HG03135 (cell line): ENCODE measurements at regions not wholly inside any gene's neighbourhood (a gene's known extent, or its start where the extent isn't known, plus 50 kb on each side); places are given as distances from the start of the nearest gene placed in this dataset.
"Not testable (repeated sequence)": the region's sequence is repeated elsewhere in the genome, so short reads cannot be mapped to it uniquely, and the experiment has no call there.

Experiments
- ATAC-seq: cut with Tn5 transposase; IDR thresholded peaks from one replicate; pipeline ENCODE4 v1.9.1; 2021; ENCODE audit warnings: mild to moderate bottlenecking, moderate library complexity; ENCODE audit not compliant: unreplicated experiment

DNA sequence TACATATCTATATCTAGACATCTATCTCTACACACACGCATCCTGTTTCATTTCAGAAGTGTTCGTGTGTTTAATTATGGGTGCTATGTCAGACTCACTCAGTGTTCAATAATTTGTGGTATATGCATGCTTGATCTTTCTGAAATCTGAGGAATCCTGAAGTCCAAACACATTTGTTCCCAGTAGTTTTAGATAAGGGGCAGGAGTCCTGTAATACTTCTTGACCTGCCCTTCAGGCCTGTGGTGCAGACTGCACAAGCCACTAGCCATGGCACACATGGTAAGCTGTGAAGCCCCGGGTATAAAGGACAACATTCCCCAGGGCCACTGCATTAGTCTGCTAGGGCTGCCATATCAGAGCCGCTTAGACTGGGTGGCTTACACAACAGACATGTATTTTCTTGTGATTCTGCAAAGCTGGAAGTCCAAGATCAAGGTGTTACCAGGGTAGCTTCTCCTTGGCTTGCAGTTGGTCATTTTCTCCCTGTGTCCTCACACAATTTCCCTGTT, 267.2 kb downstream of the RHOU start:
- ATAC-seq: no peak

DNA sequence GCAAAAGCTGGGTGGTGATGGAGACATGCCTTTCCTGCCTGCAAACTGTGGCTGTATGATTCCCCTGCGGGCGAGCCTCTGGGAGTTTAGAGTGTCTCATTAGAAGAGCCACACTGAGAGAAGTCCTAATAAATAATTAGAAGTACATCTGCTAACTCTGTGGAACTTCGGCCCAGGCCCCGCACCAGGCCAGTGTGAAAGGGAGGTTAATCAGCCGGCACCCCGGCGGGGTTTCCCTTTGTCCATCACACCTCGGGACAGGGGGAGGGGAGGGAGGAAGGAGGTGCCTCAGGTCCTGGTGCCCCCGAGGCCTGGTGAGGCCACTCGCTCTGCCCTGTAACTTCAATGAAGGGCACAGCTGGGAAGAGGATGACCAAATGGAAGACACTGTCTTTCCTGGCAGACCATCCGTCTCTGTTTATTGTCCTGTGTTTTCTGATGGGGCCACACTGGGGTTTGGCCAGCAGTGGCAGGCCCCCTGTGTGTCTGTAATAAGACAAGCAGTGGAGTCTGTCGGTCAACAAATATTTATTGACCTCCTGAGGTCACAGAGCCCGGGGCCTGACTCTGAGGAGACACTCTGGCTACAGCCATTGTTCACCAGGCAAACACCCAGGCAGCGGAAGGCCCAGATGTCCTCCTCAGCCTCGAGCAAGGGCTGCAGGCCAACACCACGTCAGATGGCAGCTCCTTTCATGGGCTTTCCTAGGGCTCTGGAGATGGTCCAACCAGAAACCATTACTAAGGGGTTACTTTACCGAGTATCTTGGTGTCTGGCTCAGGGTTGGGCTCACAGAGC, 267.5 kb upstream of the RAB4A start:
- no peak for ATAC-seq

DNA sequence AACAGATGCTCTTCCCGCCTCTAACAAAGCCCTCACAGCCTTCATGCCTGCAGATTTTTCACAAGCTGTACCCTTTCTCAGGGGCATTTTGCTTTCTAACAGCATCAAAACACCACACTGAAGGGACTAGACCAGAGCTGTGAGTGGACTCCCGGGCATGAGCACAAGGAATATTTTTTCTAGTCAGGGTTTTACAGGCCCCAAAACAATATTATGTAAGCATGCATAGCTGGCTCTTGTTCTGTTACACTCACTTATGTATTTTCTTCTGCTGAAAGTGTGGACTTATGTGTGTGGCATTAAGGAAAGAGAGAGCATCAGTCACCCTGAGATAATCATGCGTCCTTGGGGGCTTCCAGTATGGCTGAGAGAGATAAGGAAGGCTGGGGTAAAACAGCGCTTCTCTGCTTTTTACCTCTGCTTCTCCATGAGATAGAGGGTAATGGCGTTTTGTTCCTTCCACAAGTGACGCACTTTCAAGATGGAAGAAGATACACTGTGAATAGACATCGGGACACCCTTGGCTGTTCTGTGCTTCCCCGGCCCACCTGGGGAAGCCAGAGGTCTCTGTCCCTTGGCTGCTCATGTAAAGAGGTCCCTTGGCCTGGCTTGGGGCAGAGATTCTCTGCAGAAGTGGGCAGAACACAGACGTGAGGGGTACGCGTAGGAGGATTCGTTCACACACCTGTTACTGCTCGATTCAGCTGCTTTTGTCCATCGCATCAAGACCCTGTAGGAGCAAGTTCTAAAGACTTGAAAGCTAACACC, 266.7 kb upstream of the RAB4A start:
- no peak for ATAC-seq

DNA sequence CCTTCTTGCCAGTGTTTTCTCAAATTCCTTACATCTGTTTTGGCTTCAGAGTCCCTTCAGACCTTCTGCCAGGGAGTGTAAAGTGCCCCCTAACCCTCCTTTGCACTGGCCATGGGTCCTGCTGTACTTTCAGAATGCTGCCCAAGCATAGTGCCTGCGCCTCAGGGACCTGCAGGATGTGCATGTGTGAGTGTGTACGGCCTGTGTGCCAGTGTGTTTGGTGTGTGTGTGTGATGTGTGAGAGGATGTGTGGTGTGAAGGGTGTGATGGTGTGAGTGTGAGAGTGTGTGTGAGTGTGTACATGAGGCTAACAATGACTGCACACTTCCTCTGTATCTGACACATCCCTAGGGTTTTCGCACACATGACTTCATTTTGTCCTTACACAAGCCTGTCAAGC, 265.8 kb upstream of the RAB4A start:
- no peak for ATAC-seq

DNA sequence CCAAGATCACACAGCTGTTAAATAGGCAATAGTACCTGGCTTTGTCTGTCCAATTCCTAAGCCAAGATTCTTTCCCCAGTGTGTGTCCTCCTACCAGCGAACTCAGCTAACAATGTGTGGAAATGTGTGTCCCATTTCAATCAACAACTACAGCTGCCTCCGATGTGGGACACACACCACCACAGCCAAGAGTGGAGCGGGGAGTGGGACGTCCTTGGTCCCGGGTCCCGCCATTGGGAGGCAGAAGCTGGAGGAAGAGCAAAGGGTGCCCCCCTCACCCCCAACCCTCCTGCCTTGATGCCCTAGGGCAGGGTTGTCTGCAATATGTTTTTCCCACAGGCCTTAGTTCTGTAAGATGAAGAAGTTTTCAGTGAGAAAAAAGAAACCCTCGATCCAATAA, 265.4 kb upstream of the RAB4A start:
- ATAC-seq: no peak

DNA sequence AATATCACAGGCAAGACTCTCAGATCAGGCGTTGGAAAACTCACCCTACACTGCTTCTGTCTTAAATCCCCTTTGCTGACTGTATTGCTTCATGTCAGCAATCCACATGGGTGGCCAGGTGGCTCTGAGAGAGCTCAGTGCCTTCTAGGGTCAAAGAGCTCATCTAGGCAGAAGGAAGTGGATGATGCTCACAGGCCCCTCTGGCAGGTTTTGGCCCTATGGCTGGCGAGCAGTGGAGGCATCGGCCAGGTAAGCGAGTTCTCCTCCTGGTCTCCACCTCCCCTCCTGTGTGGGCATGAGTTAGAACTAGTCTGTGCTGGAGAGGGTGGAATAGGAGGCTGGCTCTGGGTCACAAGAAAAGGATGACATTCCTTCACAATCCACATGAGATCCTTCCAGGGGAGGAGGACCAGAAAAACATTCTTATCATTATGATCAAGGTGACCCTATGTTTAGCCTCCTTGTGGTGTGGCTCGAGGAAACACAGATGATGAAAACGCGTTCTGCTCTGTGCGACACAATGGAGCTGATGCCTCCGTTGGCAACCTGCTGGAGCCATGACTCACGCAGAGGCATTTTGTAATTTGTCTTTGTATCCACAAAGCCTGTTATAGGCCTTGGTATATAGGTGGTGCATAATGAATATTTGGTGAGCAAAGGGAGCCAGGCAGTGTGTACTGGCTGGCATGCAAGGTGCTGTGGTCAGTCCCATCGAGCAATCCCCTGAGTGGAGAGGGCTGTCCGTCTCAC, 264.6 kb upstream of the RAB4A start:
- ATAC-seq: no peak

DNA sequence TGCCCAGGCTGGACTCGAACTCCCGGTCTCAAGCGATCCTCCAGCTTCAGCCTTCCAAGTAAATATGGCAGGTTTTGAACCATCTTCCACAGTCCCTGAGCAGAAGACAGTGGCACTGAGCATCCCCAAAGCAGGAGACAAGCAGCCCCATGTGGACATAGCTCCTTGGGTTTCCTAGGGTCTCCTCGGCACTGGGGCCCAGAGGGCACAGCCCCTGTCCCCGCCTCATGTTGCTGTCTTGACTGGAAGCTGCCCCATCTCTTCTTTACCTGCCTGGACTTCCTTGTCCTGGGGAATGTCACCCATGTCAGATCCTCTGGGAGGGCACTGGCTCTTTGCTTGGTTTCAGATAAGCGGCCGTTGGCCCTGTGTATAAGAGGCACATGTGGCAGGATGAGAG, 263.7 kb upstream of the RAB4A start:
- no peak for ATAC-seq

DNA sequence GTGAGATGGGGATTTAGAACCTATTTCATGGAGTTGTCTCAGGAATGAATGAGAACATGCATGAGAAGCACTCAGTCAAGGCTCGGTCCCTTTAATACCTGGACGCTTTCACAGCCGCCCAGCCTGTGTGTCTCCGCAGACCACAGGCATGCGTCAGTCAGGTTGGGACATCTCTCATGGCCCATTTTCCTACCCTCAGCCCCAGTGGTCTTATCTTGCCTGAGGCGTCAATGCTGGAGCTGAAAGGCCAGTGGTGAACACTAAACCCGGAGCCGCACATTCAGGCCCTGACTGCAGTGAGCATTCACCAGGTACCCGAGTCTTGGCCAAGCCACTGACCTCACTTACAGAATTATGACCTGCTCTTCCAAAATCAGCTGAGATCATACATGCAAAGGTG, 263.2 kb upstream of the RAB4A start:
- no peak for ATAC-seq

DNA sequence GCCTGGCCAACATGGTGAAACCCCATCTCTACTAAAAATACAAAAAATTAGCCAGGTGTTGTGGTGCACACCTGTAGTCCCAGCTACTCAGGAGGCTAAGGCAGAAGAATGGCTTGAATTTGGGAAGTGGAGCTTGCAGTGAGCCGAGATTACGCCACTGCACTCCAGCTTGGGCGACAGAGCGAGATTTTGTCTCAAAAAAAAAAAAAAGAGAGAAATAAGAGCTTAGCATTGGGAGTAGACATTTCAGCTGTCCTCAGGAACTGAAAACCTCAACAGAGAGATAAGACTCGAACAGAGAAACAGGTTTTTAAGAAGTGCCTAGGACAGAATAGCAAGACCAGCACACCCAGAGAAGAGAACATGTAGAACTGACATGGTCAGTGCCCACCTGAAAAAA, 262.6 kb upstream of the RAB4A start:
- ATAC-seq: not testable (repeated sequence)

DNA sequence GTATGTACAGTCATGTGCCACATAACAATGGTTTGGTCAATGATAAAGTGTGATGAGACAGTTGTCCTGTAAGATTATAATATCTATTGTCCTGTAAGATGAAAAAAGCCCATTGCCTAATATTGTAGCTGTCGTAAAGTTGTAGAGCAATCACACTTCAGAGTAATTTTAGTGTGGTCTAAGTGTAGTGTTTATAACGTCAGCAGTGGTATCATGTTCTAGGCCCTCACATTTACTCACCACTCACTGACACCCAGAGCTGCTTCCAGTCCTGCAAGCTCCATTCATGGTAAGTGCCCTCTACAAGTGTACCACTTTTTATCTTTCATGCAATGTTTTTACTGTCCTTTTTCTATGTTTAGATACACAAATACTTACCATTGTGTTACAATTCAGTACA, 259.9 kb upstream of the RAB4A start:
- no peak for ATAC-seq

DNA sequence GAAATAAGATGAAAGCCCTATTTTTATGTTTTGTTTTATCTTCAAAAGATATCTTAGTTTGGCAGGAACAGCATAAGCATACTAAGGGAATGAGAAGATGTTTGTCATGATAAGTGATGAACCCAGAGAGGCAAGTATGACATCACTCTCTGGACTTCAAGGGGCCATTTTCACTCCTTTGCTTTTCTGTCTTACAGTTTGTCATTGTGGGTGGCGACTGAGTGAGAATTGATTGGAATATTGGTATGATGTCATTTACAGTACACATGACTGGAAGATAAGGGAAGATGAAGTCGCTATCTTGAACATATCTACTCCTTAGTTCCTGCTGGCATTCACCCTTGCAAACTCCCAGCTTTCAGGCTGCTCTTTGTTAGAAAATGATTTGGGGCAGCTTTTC, 258.1 kb upstream of the RAB4A start:
- no peak for ATAC-seq

DNA sequence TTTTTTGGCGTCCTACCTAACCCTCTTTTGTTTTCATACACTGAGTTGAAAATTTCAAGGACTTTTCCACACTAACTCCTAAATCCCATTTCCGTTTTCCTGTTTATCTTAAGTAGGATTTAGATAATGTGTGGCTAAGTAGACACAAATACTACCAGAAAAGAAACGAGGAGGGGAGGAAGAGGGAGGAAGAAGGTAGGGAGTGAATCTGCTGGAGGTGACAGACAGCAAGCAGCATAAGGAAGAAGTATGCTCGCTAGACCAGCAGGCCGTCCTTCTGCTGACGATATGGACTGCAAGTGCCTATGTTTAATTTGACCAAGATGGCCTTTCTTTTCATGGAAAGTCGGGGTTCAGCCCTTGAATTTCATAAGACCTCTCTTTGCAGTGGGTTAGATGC, 256.9 kb upstream of the RAB4A start:
- no peak for ATAC-seq

DNA sequence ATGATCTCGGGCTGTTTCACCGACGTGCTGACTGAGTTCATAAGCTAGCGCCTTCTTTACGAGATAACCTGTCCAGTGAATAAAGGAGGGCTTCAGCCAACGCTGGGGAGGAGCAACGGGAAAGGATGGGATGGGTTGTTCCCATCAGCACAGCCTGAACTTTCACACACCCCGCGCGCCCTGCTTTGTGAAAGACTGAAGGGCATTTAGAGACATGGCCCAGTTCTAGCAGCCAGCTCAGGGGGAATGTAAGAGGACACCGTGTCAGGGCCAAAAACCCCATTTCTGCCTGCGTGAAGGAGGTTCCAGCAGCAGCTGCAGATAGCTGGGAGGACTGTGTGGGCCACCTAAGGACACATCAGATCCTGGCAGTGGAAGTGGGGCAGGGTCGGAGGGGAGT, 255.1 kb upstream of the RAB4A start:
- ATAC-seq: no peak

DNA sequence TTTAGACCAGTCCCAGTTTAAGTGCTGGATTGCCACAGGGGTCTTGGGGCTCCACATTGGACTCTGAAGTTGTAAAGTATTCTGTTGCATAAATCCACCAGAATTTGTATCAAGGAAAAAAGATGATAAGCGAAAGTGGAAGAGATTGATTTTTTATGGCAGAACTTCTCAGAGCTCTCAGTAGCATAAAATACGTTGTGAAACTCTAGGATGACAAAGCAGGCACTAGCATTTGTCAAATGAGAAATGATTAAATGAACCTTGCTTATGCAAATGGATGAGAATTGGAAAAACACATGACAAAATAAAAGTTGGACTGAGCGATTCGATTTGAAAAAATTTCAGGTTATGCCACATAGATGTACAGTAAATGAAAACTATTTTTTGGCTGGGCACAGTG, 253.8 kb upstream of the RAB4A start:
- no peak for ATAC-seq

DNA sequence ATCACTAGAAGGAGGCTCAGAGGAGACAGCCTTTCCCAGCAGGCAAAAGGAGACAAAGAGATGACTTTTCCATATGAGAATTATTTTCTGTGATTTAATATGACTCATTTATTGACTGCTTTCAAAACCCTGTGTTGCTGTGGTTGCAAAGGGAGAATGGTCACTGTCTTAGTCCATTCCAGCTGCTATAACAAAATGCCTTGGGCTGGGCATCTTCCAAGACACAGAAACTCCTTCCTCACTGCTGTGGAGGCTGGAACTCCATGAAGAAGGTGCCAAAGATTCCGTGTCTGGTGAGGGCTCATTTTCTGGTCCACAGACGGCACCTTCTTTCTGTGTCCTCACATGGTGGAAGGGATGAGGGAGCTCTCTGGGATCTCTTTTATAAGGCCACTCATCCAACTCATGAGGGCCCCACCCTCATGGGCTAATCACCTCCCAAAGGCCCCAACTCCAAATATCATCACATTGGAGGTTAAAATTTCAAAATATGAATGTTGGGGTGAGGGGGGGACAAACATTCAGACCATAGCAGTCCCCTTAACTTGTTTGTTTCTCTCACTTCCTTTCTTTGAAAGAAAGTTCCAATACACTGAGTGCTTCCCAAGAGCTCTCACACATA, 252.1 kb upstream of the RAB4A start:
- no peak for ATAC-seq

DNA sequence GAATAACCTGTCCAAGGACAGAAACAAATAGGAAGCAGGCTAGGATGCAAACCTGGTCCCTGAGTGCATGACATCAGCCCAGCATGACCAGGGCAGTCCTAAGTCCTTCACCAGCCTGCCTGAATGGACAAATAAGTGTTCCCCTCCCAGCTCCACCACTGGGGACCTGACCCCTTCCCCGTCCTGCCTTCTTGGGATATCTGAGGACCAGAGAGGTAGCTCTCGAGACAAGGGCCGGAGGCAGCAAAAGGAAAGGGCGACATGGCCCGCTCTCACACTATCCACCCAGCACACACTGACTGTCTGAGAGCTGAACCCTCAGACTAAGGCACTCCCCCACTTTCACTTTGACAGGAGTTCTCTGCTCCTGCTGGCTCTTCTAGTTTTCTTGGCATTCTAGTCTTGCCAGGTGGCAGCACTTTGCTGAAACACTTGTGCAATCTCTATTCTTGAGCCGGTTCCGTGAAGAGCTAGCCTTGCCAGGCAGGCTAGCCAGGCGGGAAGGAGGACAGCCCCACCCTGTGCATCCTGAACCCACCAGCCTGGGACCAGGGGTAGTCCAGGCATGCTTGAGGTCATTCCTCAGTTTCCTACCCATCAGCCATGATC, 251.1 kb upstream of the RAB4A start:
- ATAC-seq: no peak

DNA sequence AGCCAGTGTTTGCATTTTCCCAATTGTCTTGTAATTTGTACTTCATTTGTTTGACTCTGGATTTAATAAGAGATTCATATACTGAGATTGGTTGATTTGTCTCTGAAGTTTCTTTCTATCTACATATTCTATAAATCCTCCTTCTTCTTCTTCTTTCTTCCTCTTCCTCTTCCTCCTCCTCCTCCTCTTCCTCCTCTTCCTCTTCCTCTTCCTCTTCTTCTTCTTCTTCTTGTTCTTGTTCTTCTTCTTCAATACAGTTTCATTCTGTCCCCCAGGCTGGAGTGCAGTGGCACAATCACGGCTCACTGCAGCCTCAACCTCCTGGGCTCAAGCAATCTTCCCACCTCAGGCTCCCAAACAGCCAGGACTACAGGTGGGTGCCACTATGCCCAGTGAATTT, 249.9 kb upstream of the RAB4A start:
- not testable (repeated sequence) for ATAC-seq

DNA sequence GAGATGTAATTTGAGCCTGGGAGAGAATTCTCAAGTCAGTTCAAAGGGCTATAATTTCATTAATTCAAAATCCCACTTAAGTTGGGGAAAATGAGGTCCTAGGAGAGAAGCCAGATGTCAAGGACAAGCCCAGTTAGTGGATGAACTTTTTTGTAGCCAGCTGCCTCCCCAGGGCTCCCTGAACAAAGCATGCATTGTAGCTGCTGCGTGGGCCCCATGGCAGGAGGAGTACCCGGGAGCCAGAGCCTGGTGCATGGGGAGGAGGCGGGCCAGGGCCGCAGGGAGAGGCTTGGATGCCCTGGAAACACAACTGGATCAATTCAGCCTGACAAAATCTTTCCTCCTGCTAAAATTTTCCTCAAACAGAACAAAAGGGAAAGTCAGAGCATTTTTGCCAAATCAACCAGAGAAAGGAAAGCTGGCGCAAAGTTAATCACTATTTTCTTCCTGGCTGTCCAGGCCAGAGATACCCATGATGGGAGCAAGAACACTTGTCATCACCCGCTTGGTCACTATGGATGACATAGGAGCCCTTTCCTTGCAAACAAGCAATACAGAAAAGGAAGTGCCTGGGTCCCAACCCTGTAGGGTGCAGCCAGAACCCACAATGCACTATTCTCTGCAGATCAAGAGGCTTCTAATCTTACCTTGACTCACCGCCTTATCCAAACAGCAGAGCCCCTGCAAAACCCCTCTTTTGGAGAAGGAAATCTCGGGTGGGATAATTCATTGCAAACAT, 248.1 kb upstream of the RAB4A start:
- no peak for ATAC-seq

DNA sequence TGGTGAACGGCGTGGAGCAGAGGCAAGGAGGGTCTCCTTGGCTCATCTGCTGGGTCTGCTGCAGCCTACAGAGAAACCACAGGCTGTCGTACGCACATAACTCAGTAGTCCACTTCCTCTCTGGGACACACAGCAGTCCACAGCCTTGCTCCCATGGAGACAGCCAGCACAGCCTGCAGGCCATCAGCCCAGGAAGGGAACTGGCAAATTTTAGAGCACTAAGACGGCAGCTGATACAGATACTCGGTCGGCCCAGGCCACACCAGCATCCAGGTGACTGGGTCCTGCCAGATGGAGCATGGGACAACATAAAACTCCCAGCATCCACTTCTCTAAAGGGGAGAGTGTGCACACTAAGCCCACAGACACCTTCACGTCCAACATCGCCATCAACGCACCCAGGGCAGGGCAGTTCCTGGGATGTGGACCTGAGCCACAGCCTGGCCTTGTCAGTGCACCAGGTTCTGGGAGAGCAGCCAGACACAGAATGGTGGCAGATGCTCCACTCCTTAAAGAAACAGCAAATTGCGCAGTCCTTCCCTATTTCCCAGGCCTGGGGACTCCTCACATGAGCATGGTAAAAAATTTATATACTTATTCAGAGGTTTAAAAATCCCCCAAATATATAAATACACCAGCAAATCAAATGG, 247.1 kb upstream of the RAB4A start:
- ATAC-seq: no peak
